Middle frontal gyrus (tissue), 1 donor: ENCODE measurements at regions not wholly inside any gene's neighbourhood (a gene's known extent, or its start where the extent isn't known, plus 50 kb on each side); places are given as distances from the start of the nearest gene placed in this dataset.

Experiments
- DNase-seq: peaks from one replicate; pipeline ENCODE4 v3.0.0-alpha.2; 2015; ENCODE audit warnings: low spot score; ENCODE audit errors: extremely low spot score

DNA sequence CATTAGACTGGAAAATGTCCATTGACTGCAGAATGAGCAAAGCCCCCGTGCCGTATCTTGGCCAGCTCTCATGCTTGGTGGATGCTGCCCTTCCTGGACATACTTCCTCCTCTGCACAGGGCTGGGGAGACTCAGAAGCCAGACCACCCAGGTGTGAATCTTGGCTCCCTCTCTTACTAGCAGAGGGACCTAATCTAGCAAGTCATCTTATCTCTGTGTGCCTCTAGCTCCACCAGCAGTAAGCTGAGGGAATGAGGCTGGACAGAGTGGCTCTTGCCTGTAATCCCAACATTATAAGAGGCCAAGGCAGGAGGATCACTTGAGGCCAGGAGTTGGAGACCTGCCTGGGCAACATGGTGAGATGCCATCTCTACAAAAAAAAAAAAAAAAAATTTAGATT lies 173.8 kb upstream of the GHITM start:
- DNase-seq = no peak

DNA sequence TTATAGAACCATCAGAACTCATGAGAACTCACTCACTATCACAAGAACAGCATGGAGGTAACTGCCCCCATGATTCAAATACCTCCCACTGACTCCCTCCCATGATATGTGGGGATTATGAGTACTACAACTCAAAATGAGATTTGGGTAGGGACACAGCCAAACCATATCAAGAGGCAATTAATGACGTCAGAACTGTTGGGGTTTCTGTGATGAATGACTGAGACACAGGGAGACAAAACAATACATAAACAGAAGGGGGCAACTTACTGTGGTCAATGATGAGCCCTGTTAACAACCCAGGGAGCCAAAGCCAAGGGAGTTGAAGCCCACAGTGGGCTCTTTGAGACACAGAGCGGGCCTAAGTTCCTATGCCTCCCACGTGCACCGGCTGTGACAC lies 171.3 kb upstream of the GHITM start:
- no peak for DNase-seq

- no peak for DNase-seq
Measured at GRCh38 chr10:83978681-83979383, 160.5 kb upstream of the GHITM start.

GRCh38 chr10:83982812-83983211 lies 156.5 kb upstream of the GHITM start:
- DNase-seq = no peak

DNA sequence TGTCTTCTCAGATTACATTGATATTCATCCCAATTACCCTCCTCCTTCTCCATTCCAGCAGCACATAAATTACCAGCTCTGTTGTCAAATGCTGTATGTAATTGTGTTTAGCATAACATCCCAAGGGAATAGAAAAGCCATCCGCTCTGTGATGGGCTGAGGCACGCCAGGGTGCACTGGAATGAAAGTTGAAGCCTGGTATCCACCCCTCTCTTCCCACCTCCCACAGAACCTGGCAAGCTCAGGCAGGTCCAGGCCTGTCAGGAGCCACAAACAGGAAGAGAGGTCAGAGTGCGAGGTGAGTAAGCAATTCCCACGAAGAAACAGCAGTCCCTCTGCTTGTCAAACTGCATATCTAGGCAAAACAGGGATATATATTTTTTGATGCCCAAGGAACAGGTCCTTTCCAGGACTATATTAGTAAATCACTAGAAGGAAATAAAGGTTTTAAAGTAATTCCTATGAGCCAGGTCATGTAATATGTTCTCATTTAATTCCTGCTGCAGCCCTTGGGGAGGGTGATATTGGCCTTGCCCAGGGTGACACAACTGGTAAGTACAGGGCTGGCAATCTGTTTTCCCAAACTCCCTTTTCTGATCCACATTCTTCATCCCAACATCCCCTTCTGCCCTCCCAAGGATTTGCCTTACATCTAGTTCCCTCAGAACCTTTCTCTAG lies 155.6 kb upstream of the GHITM start:
- no peak for DNase-seq

DNA sequence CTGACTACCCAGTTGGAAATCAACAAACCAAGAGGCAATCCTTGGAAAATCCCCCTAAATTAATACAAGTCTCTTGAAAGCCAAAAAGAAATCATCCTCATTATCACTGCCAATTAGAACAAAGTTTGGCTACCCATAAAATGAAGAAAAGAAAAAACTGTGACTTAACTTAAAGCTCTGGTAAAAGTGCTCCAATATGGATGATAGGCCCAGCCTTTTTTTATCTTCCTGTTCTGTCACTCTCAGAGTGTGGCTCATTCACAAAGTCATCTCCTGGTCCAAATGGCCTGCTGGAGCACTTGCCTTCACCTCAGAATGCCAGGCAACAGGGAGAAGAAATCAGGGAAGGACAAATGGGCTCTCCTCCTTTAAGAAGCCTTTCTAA lies 155.1 kb upstream of the GHITM start:
- DNase-seq = no peak

GRCh38 chr10:83986800-83987199 lies 152.5 kb upstream of the GHITM start:
- no peak for DNase-seq

GRCh38 chr10:83987216-83987615 lies 152.1 kb upstream of the GHITM start:
- no peak for DNase-seq

- DNase-seq = no peak
Measured at GRCh38 chr10:83988435-83988834, 150.9 kb upstream of the GHITM start.

DNA sequence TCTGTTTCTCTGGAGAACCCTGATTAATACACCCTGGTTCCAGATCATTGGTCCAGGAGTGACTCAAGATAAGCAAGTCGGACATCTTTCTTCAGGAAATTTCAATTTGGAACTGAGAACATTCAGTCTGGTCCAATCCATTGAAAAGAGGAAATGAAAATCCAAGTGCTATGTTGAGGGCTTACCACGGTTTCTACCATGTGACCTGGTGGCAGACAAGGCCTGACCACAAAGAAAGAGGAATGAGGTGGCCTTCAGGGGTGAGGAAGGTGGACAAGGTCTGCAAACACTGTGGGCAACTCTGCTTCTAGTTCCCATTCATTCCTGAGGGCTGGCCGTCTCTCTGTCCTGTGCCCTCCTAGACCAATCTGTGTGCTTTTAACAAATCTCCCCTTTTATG lies 149.2 kb upstream of the GHITM start:
- DNase-seq = no peak

GRCh38 chr10:83991986-83992753 lies 147.1 kb upstream of the GHITM start:
- DNase-seq = no peak

DNA sequence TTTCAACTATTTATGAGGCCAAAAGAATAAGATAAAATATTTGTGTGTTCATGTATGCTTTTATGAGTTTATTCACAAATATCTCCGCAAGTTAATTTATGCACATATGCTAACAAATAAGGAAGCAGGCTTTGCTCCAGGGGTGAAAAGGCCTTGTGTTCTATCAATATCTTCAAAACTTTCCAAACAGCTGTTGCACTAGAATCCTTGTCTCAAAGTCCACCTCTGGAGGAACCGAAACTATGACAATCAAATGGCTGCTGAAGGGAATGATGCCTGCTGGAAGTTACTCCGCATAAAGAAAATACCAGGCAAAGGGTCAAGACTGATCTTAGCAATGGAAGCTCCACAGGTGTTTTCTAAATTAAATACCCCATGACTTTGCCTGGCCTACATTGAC lies 145.0 kb upstream of the GHITM start:
- DNase-seq = no peak

DNA sequence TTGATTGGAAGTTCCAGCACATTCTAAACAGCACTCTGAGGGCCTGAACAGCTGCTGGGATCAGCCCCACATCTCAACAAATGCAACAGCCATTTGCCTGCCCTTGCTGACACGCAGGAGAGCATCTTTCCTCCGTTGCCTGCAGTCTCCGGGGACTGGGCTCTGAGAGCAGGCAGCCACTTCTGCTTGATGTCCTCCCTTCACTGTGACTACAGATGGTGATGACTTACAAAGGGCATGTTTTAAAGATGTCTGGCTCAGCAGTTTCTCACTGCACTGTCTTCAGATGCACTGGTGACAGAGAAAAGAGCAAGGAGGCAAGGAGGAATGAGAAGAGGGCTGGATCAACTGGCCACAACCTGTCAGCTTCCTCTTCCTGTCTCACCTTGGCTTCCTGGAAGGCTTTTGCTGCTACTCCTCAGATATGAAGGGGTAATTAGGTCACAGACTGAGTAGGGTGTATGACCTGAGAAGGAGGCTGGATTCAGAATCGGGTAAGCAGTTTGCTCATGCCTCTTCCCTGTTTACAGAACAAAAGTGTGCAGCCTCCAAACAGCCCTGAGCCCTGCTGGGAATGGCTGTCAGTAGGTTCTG lies 143.5 kb upstream of the GHITM start:
- no peak for DNase-seq

DNA sequence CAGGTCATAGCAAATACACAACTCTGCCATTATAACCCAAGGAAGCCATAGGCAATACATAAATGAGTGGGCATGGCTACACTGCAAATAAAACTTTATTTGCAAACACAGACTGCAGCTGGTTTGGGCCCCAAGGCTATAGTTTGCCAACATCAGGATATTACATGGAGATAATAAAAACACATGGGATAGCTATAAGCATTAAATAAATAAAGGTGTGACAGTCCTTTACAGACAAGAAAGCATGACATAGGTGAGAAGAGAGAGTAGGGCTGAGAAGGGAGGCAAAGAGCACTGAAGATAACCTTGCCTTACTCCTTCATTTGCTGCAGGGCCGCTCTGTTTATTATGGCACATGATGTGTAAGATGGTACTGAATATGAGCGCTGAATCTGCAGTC lies 135.1 kb upstream of the GHITM start:
- DNase-seq = no peak

DNA sequence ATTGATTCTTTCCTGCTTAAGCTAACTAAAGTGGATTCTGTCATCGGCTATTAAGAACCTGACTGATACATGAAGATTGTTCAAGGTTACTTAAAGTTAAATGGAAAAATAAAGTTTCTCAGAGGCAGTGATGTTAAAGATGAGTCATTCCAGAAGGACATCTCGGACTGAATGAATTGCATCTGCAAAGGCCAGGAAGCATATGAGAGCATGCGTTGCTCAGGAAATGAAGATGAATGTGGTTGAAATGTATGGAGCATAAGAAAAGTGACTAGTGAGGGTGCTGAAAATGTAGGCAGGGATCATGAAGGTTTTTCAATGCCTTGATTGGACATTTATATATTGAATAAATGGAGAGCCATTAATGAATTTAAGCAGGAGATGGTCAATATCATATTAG lies 133.9 kb upstream of the GHITM start:
- DNase-seq = no peak

- no peak for DNase-seq
Measured at GRCh38 chr10:84007482-84007881, 131.8 kb upstream of the GHITM start.

GRCh38 chr10:84008878-84009277 lies 130.4 kb upstream of the GHITM start:
- DNase-seq = no peak

DNA sequence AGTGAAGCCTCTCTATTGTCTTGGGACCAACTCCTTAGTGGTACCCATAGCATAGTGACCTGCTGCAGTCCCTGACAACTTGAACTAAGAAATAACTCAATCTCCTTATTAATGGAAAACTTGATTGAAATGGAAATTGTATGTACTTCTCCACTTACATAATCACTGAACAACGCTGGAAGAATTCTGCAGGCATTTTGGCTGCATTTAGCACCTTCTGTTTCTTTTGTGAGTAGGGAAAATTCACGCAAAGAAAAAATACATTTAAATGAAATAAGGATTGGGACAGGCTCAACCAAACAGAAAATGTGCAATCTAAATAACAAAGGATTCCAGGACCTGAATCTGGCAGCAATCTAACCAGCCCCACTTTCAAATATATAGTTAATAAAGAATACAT lies 126.9 kb upstream of the GHITM start:
- no peak for DNase-seq

DNA sequence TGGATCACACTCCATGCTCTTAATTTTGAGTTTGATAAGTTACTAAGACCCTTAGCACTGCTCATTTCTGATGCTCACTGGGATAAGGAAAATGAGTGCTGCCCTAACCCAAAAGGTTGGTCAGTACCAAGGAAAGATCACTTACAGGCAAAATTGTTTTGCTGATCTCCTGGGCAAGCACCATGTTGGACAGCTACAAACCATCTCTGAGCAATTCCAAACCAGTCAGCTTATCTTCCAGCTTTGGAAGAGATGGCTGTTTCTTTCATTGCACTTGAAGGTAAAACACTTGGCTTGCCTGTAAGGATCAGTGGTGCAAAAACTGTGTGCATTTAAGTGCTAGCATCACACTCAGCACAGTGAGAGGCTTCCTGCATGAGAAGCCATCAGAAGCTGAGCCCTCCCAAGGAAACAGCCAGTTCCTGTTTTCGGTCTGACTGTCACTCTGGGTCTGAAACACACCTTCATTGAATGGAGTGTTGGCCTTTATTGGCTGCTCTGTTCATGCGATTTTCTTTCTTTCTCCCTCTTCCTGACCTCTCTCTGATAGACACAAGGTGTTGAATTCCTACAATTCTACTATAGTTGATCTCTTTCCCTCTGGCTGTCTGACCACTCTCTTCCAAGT lies 126.4 kb upstream of the GHITM start:
- no peak for DNase-seq

GRCh38 chr10:84015877-84016595 lies 123.3 kb upstream of the GHITM start:
- DNase-seq = no peak

DNA sequence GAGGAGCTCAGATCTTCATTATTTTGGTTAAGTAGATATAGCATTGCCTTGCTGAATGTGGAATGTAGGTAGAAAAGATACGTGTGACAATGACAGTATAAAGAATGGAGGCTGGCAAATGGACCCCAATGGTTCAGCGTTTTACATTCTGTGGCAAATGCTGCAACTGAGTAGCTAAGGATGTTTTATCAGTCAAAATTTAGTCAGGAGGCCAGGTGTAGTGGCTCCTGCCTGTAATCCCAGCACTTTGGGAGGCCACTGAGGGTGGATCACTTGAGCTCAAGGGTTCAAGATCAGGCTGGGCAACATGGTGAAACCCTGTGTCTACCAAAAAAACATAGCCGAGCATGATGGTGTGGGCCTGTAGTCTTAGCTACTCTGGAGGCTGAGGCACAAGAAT lies 120.5 kb upstream of the GHITM start:
- DNase-seq = no peak
